ENCODE measurements at regions not wholly inside any gene's neighbourhood (a gene's known extent, or its start where the extent isn't known, plus 50 kb on each side); places are given as distances from the start of the nearest gene placed in this dataset.

GRCh38 chr1:29490204-29490934, 254.0 kb downstream of the PTPRU start:
- TF ChIP-seq CTCF (IDR thresholded peaks at IDR 0.05): no peak

GRCh38 chr1:29489471-29489870, 253.1 kb downstream of the PTPRU start:
- Histone ChIP-seq H3K27ac (no peak overlapping the region), H3K4me3 (no peak overlapping the region), H3K9me3 (peaks cover 0 to 8% (median 0%) of the 10 kb centered on the region in 11 donors), H3K27me3 (peaks cover 0 to 39% (median 12%) of the 10 kb centered on the region in 7 donors), H3K36me3 (no peaks in the 10 kb centered on the region), H3K4me1 (no peaks in the 10 kb centered on the region)
- intact Hi-C loops (cut with DNase I): no loop called here
- WGBS, 2 donors: 88 to 90% methylated on average over 5 of the region's 5 CpGs
- DNase-seq (no peak), ATAC-seq (no peak)
- no peak for TF ChIP-seq CTCF (IDR thresholded peaks at IDR 0.05)

More at GRCh38 chr1:29490204-29490934, 254.0 kb downstream of the PTPRU start:
- 50 to 53% methylated on average over 11 of the region's 11 CpGs for WGBS, 2 donors
- Histone ChIP-seq H3K4me3 (no peak overlapping the region), H3K27ac (no peak overlapping the region), H3K27me3 (peaks cover 0 to 37% (median 8%) of the 10 kb centered on the region in 7 donors), H3K4me1 (no peaks in the 10 kb centered on the region), H3K36me3 (no peaks in the 10 kb centered on the region), H3K9me3 (peaks cover 0 to 17% (median 2%) of the 10 kb centered on the region in 11 donors)
- ATAC-seq (peak in 1 of 8 donors; percentile 23), DNase-seq (no peak)
- intact Hi-C loops (cut with DNase I): no loop called here

- Histone ChIP-seq H3K4me3 (no peak overlapping the region), H3K36me3 (no peaks in the 10 kb centered on the region), H3K4me1 (no peaks in the 10 kb centered on the region), H3K27me3 (peaks cover 0 to 45% (median 18%) of the 10 kb centered on the region in 7 donors), H3K27ac (no peak overlapping the region), H3K9me3 (peaks cover 0 to 2% (median 0%) of the 10 kb centered on the region in 11 donors)
- WGBS, 2 donors: 76% methylated on average over 11 of the region's 11 CpGs
- TF ChIP-seq CTCF (IDR thresholded peaks at IDR 0.05): no peak
- intact Hi-C loops (cut with DNase I): no loop called here
- DNase-seq (no peak), ATAC-seq (no peak)
Measured at GRCh38 chr1:29488794-29489311, 252.5 kb downstream of the PTPRU start.

DNA sequence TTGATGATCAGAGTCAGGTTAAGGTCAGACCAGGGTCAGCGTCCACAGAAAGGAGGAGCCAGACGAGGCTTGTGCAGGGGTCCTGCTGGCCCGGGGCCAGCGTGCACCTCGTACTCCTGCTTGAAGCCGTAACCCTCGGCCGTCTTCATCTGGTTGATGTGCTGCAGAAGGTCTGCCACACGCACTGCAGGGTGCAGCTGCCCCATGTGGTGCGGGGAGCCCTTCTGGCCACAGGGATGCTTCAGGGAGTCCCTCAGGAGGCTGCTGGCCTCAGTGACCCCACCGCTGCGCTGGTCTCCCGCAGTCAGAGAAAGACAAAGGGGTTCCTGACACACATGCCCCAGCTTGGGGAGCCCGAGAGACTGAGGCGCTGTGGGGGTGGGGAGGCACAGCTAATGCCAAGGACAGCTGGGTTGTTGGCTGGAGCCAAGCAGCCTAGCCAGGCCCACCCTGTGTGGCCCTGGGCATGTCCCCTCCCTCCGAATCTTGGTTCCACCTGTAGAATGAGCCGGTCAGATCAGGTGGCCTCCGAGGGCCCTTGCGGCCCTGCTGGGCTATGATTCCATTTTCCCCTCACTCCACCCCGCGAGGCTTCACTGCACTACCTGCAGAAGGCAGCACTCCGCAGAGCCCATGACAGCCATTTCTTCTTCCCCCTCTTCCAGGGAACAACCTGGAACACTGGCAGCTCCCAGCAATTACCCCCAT, 251.9 kb downstream of the PTPRU start:
- H3K27me3 ChIP-seq: peaks cover 0 to 46% (median 18%) of the 10 kb centered on the region in 7 donors
- peak in 1 of 8 donors; percentile 10 for ATAC-seq
- no peaks in the 10 kb centered on the region for H3K9me3 ChIP-seq
- H3K27ac ChIP-seq: no peak overlapping the region
- WGBS, 2 donors: 77 to 81% methylated on average over 22 of the region's 22 CpGs
- no peak for TF ChIP-seq CTCF (IDR thresholded peaks at IDR 0.05)
- no peak for DNase-seq
- H3K36me3 ChIP-seq: no peaks in the 10 kb centered on the region
- intact Hi-C loops (cut with DNase I): no loop called here
- no peaks in the 10 kb centered on the region for H3K4me1 ChIP-seq
- no peak overlapping the region for H3K4me3 ChIP-seq

Measured in heart right ventricle (tissue), 16 donors.